Vagina (tissue), 2 donors: ENCODE measurements at regions not wholly inside any gene's neighbourhood (a gene's known extent, or its start where the extent isn't known, plus 50 kb on each side); places are given as distances from the start of the nearest gene placed in this dataset.
"Not testable (repeated sequence)": the region's sequence is repeated elsewhere in the genome, so short reads cannot be mapped to it uniquely, and the experiment has no call there.

Source experiments
- DNase-seq, 2 donors: peaks; one replicate each; pipeline ENCODE4 v3.0.0-alpha.2; 2017; ENCODE audit errors: extremely low spot score in 2 of 2
- H3K27ac ChIP-seq: fragments of 200-600 bp; sonication (generic); one replicate; pipeline ENCODE4 v1.5.1; 2019
- H3K27me3 ChIP-seq: fragments of 200-600 bp; sonication (generic); one replicate; pipeline ENCODE4 v1.5.1; 2019
- H3K36me3 ChIP-seq, 2 donors: fragments of 200-600 bp; sonication (generic); one replicate each; pipeline ENCODE4 v1.5.1; 2017 to 2019
- H3K4me1 ChIP-seq: fragments of 200-600 bp; sonication (generic); one replicate; pipeline ENCODE4 v1.5.1; 2019
- H3K4me3 ChIP-seq, 2 donors: fragments of 200-600 bp; sonication (generic); 1 replicate in 1 of 2; 2 replicates in 1 of 2; pipeline ENCODE4 v1.5.1; 2016 to 2019
- H3K9me3 ChIP-seq: fragments of 200-600 bp; sonication (generic); one replicate; pipeline ENCODE4 v1.5.1; 2019
- POLR2A ChIP-seq, 2 donors: fragments of 450-650 bp; IDR thresholded peaks; one replicate each; pipeline ENCODE4 v1.6.1; 2017; ENCODE audit warnings: antibody characterized with exemption in 2 of 2, mild to moderate bottlenecking in 2 of 2, moderate library complexity in 2 of 2
- POLR2AphosphoS5 ChIP-seq, 2 donors: sonication (generic); formaldehyde crosslinking; IDR thresholded peaks; one replicate each; pipeline ENCODE4 v1.9.0; 2017; ENCODE audit warnings: antibody characterized with exemption in 2 of 2, mild to moderate bottlenecking in 2 of 2, low read depth in 1 of 2; ENCODE audit not compliant: insufficient read depth in 1 of 2
- intact Hi-C: fragments of 100-400 bp; cut with DNase I; formaldehyde crosslinking; loops from one replicate; pipeline ENCODE4 v1.15.1; 2023
- TF ChIP-seq, protein P1 (sequence below), 3 experiments: fragments of 450-650 bp in 2 of 3; fragments of 200-600 bp in 1 of 3; sonication (generic) in 1 of 3; IDR thresholded peaks; one replicate each; pipeline ENCODE4 v1.5.1; 2017 to 2019; ENCODE audit warnings: antibody characterized with exemption in 3 of 3, mild to moderate bottlenecking in 2 of 3, moderate library complexity in 2 of 3

- intact Hi-C loops, result no loop called here
- no peak for TF ChIP-seq POLR2AphosphoS5 (IDR thresholded peaks at IDR 0.05; ENCODE audit: insufficient read depth in 1 of 2, low read depth in 1 of 2)
- no peak for TF ChIP-seq POLR2A (IDR thresholded peaks at IDR 0.05)
- TF ChIP-seq, protein P1, sequence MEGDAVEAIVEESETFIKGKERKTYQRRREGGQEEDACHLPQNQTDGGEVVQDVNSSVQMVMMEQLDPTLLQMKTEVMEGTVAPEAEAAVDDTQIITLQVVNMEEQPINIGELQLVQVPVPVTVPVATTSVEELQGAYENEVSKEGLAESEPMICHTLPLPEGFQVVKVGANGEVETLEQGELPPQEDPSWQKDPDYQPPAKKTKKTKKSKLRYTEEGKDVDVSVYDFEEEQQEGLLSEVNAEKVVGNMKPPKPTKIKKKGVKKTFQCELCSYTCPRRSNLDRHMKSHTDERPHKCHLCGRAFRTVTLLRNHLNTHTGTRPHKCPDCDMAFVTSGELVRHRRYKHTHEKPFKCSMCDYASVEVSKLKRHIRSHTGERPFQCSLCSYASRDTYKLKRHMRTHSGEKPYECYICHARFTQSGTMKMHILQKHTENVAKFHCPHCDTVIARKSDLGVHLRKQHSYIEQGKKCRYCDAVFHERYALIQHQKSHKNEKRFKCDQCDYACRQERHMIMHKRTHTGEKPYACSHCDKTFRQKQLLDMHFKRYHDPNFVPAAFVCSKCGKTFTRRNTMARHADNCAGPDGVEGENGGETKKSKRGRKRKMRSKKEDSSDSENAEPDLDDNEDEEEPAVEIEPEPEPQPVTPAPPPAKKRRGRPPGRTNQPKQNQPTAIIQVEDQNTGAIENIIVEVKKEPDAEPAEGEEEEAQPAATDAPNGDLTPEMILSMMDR (IDR thresholded peaks at IDR 0.05), result no peak
- H3K36me3 ChIP-seq, result no peaks in the 10 kb centered on the region
- H3K27me3 ChIP-seq, result no peaks in the 10 kb centered on the region
- H3K4me3 ChIP-seq, result no peak overlapping the region
- H3K4me1 ChIP-seq, result no peaks in the 10 kb centered on the region
- H3K9me3 ChIP-seq, result no peaks in the 10 kb centered on the region
- DNase-seq, result no peak
- no peak overlapping the region for H3K27ac ChIP-seq
Measured at GRCh38 chr1:185388815-185389214, 71.8 kb upstream of the IVNS1ABP start.

- no peak for DNase-seq
- Histone ChIP-seq H3K4me3 (no peak overlapping the region), H3K9me3 (no peaks in the 10 kb centered on the region), H3K27me3 (no peaks in the 10 kb centered on the region), H3K27ac (no peak overlapping the region), H3K36me3 (no peaks in the 10 kb centered on the region), H3K4me1 (no peaks in the 10 kb centered on the region)
- intact Hi-C loops, result no loop called here
- TF ChIP-seq POLR2A (IDR thresholded peaks at IDR 0.05) (no peak), POLR2AphosphoS5 (IDR thresholded peaks at IDR 0.05; ENCODE audit: insufficient read depth in 1 of 2, low read depth in 1 of 2) (no peak)
- TF ChIP-seq, protein P1 (IDR thresholded peaks at IDR 0.05), result no peak
Measured at GRCh38 chr1:185388346-185388745, 71.3 kb upstream of the IVNS1ABP start.

- H3K27ac ChIP-seq, result no peak overlapping the region
- H3K36me3 ChIP-seq, result no peaks in the 10 kb centered on the region
- no peak overlapping the region for H3K4me3 ChIP-seq
- no peaks in the 10 kb centered on the region for H3K4me1 ChIP-seq
- DNase-seq, result no peak
- TF ChIP-seq POLR2A (IDR thresholded peaks at IDR 0.05) (no peak), POLR2AphosphoS5 (IDR thresholded peaks at IDR 0.05; ENCODE audit: insufficient read depth in 1 of 2, low read depth in 1 of 2) (no peak)
- TF ChIP-seq, protein P1 (IDR thresholded peaks at IDR 0.05), result no peak
- H3K27me3 ChIP-seq, result no peaks in the 10 kb centered on the region
- H3K9me3 ChIP-seq, result no peaks in the 10 kb centered on the region
- intact Hi-C loops, result no loop called here
Measured at GRCh38 chr1:185385991-185386390, 68.9 kb upstream of the IVNS1ABP start.

DNA sequence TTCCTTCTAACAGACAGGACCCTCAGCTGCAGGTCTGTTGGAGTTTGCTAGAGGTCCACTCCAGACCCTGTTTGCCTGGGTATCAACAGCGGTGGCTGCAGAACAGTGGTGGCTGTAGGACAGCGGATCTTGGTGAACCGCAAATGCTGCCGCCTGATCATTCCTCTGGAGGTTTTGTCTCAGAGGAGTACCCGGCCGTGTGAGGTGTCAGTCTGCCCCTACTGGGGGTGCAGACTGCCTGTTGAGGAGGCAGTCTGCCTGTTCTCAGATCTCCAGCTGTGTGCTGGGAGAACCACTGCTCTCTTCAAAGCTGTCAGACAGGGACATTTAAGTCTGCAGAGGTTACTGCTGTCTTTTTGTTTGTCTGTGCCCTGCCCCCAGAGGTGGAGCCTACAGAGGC, 66.8 kb upstream of the IVNS1ABP start:
- H3K27me3 ChIP-seq, DNase-seq, H3K27ac ChIP-seq, H3K4me3 ChIP-seq, H3K36me3 ChIP-seq, intact Hi-C loops, H3K9me3 ChIP-seq, H3K4me1 ChIP-seq: not testable (repeated sequence)

- no peak overlapping the region for H3K4me3 ChIP-seq
- intact Hi-C loops, result no loop called here
Measured at GRCh38 chr1:185377831-185378230, 60.8 kb upstream of the IVNS1ABP start.

More at GRCh38 chr1:185377831-185378230, 60.8 kb upstream of the IVNS1ABP start:
- no peaks in the 10 kb centered on the region for H3K4me1 ChIP-seq
- no peak overlapping the region for H3K27ac ChIP-seq
- H3K9me3 ChIP-seq, result no peaks in the 10 kb centered on the region
- H3K36me3 ChIP-seq, result no peaks in the 10 kb centered on the region
- H3K27me3 ChIP-seq, result no peaks in the 10 kb centered on the region
- DNase-seq, result no peak
- no peak for TF ChIP-seq POLR2AphosphoS5 (IDR thresholded peaks at IDR 0.05; ENCODE audit: insufficient read depth in 1 of 2, low read depth in 1 of 2)
- TF ChIP-seq, protein P1 (IDR thresholded peaks at IDR 0.05), result no peak
- no peak for TF ChIP-seq POLR2A (IDR thresholded peaks at IDR 0.05)
